Fibroblast of lung (primary cell): ENCODE measurements at regions not wholly inside any gene's neighbourhood (a gene's known extent, or its start where the extent isn't known, plus 50 kb on each side); places are given as distances from the start of the nearest gene placed in this dataset.

ENCODE experiments used
- DNase-seq, 2 donors: peaks; one replicate each; pipeline versions ENCODE4 v3.0.0 to v3.0.0-alpha.2; 2010; ENCODE audit warnings: low read depth in 2 of 2
- H2AFZ ChIP-seq: 2 replicates; pipeline ENCODE4 v1.5.1; 2012; ENCODE audit warnings: low read length, control low read depth, inconsistent platforms
- H3K27ac ChIP-seq: 2 replicates; pipeline ENCODE4 v1.5.1; 2011; ENCODE audit warnings: low read length, control low read depth; ENCODE audit not compliant: insufficient read depth
- H3K27me3 ChIP-seq: 2 replicates; pipeline ENCODE4 v1.5.1; 2011; ENCODE audit warnings: mild to moderate bottlenecking, low read length; ENCODE audit not compliant: control insufficient read depth, insufficient read depth
- H3K36me3 ChIP-seq: 2 replicates; pipeline ENCODE4 v1.5.1; 2011; ENCODE audit warnings: low read length; ENCODE audit not compliant: control insufficient read depth, insufficient read depth
- H3K4me1 ChIP-seq: 2 replicates; pipeline ENCODE4 v1.5.1; 2011; ENCODE audit warnings: low read length; ENCODE audit not compliant: control insufficient read depth, insufficient read depth; ENCODE audit errors: extremely low read depth
- H3K4me2 ChIP-seq: 2 replicates; pipeline ENCODE4 v1.5.1; 2011; ENCODE audit warnings: low read length, control low read depth; ENCODE audit not compliant: insufficient read depth; ENCODE audit errors: extremely low read depth
- H3K4me3 ChIP-seq, 4 experiments: fragments of 200-600 bp in 1 of 4; sonication (generic) in 1 of 4; replicated peaks in 1 of 4; 2 replicates each; pipeline ENCODE4 v1.5.1; 2011 to 2016; ENCODE audit warnings: low read length in 4 of 4, low read depth in 3 of 4, mild to moderate bottlenecking in 3 of 4, control low read depth in 2 of 4, inconsistent platforms in 1 of 4, mixed read lengths in 1 of 4; ENCODE audit not compliant: insufficient read depth in 1 of 4; ENCODE audit errors: control extremely low read depth in 1 of 4
- H3K79me2 ChIP-seq: 2 replicates; pipeline ENCODE4 v1.5.1; 2012; ENCODE audit warnings: mild to moderate bottlenecking, low read length, inconsistent platforms; ENCODE audit not compliant: control insufficient read depth, insufficient read depth
- H3K9ac ChIP-seq: 2 replicates; pipeline ENCODE4 v1.5.1; 2011; ENCODE audit warnings: mild to moderate bottlenecking, low read length, control low read depth; ENCODE audit not compliant: insufficient read depth
- H3K9me3 ChIP-seq: 2 replicates; pipeline ENCODE4 v1.5.1; 2012; ENCODE audit warnings: low read depth, low read length; ENCODE audit not compliant: control insufficient read depth, insufficient read depth
- H4K20me1 ChIP-seq: 2 replicates; pipeline ENCODE4 v1.5.1; 2011; ENCODE audit warnings: low read length; ENCODE audit not compliant: control insufficient read depth, insufficient read depth; ENCODE audit errors: extremely low read depth
- EZH2 ChIP-seq: IDR thresholded peaks from 2 replicates; pipeline ENCODE4 v1.5.1; 2012; ENCODE audit warnings: low read length, control low read depth, mild to moderate bottlenecking; ENCODE audit errors: missing control alignments
- TF ChIP-seq, protein P1 (sequence below), 2 donors: IDR thresholded peaks in 1 of 2; conservative IDR thresholded peaks in 1 of 2; 1 replicate in 1 of 2; 2 replicates in 1 of 2; pipeline ENCODE4 v1.5.1; 2011 to 2012; ENCODE audit warnings: low read length in 2 of 2, control low read depth in 1 of 2, inconsistent platforms in 1 of 2, low read depth in 1 of 2, mild to moderate bottlenecking in 1 of 2

DNA sequence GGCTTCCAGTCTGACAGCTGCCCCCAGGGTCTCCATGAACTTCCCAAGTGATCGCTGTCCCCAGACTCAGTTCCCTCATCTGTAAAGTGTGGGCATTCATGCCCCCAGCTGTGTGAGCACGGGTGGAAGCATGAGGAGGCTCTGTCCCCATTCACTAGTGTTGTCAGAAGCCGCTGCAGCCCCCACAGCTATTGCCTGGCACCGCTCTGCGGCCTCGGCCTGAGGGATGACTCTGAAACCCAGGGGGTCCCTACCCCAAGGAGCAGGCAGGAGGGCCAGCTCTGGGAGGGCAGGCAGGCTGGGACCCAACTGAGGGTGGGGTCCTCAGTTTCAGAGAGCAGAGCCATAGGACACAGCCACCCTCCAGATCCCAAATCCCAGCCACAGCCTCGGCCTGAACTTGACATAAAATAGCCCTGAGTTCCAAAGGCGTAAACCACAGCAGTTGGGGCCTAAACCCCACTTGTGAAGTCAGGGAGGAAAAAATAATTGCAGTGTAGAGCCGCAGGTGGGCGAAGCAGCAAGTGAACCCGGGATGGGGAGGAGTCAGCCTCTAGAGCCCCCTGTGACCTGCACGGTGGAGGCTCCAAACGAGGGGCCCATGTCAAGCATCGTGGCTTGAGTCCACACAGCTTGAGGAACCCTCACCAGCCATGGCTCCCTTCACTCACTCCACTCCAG is 66.0 kb upstream of the ADAMTS2 start:
- H3K9ac ChIP-seq, result no peak overlapping the region
- TF ChIP-seq, protein P1, sequence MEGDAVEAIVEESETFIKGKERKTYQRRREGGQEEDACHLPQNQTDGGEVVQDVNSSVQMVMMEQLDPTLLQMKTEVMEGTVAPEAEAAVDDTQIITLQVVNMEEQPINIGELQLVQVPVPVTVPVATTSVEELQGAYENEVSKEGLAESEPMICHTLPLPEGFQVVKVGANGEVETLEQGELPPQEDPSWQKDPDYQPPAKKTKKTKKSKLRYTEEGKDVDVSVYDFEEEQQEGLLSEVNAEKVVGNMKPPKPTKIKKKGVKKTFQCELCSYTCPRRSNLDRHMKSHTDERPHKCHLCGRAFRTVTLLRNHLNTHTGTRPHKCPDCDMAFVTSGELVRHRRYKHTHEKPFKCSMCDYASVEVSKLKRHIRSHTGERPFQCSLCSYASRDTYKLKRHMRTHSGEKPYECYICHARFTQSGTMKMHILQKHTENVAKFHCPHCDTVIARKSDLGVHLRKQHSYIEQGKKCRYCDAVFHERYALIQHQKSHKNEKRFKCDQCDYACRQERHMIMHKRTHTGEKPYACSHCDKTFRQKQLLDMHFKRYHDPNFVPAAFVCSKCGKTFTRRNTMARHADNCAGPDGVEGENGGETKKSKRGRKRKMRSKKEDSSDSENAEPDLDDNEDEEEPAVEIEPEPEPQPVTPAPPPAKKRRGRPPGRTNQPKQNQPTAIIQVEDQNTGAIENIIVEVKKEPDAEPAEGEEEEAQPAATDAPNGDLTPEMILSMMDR (conservative IDR thresholded peaks at IDR 0.05 in 1 of 2, IDR thresholded peaks at IDR 0.05 in 1 of 2; ENCODE audit: low read depth in 1 of 2, low read length in 2 of 2), result no peak
- TF ChIP-seq EZH2, result no peak
- no peak overlapping the region for H3K4me2 ChIP-seq
- no peaks in the 10 kb centered on the region for H3K36me3 ChIP-seq
- H4K20me1 ChIP-seq, result no peaks in the 10 kb centered on the region
- H3K4me1 ChIP-seq, result no peaks in the 10 kb centered on the region
- H3K79me2 ChIP-seq, result no peaks in the 10 kb centered on the region
- H2AFZ ChIP-seq, result no peak overlapping the region
- H3K4me3 ChIP-seq, result no peak overlapping the region
- no peaks in the 10 kb centered on the region for H3K9me3 ChIP-seq
- no peak for DNase-seq
- no peak overlapping the region for H3K27ac ChIP-seq
- H3K27me3 ChIP-seq, result no peaks in the 10 kb centered on the region

DNA sequence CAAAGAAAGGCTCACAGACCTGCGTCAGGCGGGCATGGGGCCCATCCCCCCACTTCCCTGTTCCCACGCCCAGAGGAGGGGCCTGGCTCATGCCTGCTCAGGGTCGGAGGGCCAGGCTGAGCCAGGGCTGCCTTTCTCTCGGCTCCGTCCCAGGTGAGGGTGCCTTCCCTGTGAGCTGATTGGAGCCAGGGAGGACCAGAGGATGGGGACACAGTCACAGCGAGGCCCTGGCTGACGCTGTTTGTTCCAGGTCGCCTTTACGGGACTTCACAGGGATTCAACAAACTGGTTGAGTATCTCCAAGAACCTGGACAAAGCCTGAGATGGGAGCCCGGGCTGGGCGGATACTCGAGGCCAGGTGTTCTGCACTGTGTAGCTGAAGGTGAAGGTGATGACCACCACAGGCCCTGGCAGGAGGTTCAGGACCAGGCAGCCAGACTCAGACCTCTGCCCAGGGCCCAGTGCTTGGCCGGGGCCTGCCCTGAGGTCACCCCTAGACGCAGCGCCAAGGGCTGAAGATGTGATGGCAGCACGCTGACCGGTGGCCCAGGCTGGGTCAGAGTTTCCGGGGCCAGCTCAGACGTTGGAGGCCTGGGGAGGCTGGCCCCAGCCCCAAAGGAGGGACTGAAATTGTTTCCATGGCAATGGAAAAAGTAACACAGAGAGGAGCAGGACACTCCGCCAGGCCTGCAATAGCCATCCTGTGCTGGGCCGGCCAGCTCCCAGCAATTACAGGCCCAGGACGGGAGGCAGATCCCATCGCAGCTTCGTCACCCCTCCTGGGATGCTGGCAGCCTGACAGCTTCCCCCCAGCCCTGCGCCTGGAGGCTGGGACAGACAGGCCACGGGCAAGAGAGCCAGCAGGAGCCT is 65.3 kb upstream of the ADAMTS2 start:
- no peak for DNase-seq
- H4K20me1 ChIP-seq, result no peaks in the 10 kb centered on the region
- no peaks in the 10 kb centered on the region for H3K79me2 ChIP-seq
- no peak overlapping the region for H3K4me3 ChIP-seq
- no peaks in the 10 kb centered on the region for H3K4me1 ChIP-seq
- no peaks in the 10 kb centered on the region for H3K36me3 ChIP-seq
- H3K27me3 ChIP-seq, result no peaks in the 10 kb centered on the region
- no peak overlapping the region for H3K9ac ChIP-seq
- H3K27ac ChIP-seq, result no peak overlapping the region
- H2AFZ ChIP-seq, result no peak overlapping the region
- H3K4me2 ChIP-seq, result no peak overlapping the region
- TF ChIP-seq, protein P1 (conservative IDR thresholded peaks at IDR 0.05 in 1 of 2, IDR thresholded peaks at IDR 0.05 in 1 of 2; ENCODE audit: low read depth in 1 of 2, low read length in 2 of 2), result no peak
- no peak for TF ChIP-seq EZH2
- no peaks in the 10 kb centered on the region for H3K9me3 ChIP-seq

DNA sequence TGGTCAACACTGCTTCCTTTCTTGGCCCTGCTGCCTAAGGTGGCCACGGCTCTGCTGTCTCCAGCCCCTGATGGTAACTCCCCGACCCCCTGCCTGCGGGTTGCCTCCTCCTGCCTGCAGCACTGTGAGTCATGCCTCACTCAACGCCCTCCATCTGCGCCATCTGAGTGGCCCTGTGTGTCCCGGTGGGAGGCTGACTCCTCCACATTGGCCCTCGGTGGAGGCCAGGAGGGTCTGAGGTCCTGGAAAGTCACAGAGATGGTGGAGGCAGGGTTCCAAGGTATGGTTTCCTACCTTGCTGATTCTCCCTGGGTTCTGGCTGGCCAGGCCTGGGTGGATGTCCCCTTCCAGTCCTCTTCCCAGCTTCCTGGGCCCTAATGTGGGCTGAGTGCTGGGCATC is 64.5 kb upstream of the ADAMTS2 start:
- H3K27ac ChIP-seq, result no peak overlapping the region
- no peaks in the 10 kb centered on the region for H3K79me2 ChIP-seq
- no peak for TF ChIP-seq EZH2
- TF ChIP-seq, protein P1 (conservative IDR thresholded peaks at IDR 0.05 in 1 of 2, IDR thresholded peaks at IDR 0.05 in 1 of 2; ENCODE audit: low read depth in 1 of 2, low read length in 2 of 2), result no peak
- H3K36me3 ChIP-seq, result no peaks in the 10 kb centered on the region
- H3K9ac ChIP-seq, result no peak overlapping the region
- H3K4me2 ChIP-seq, result no peak overlapping the region
- H3K4me3 ChIP-seq, result no peak overlapping the region
- H3K27me3 ChIP-seq, result no peaks in the 10 kb centered on the region
- DNase-seq, result no peak
- no peak overlapping the region for H2AFZ ChIP-seq
- H3K9me3 ChIP-seq, result no peaks in the 10 kb centered on the region
- H3K4me1 ChIP-seq, result no peaks in the 10 kb centered on the region
- no peaks in the 10 kb centered on the region for H4K20me1 ChIP-seq
